GM12865 (cell line): ENCODE measurements at regions not wholly inside any gene's neighbourhood (a gene's known extent, or its start where the extent isn't known, plus 50 kb on each side); places are given as distances from the start of the nearest gene placed in this dataset.
"Not testable (repeated sequence)": the region's sequence is repeated elsewhere in the genome, so short reads cannot be mapped to it uniquely, and the experiment has no call there.

ENCODE experiments used
- DNase-seq: peaks from one replicate; pipeline ENCODE4 v3.0.0; 2010; ENCODE audit warnings: low read depth
- H3K4me3 ChIP-seq: 2 replicates; pipeline ENCODE4 v1.5.1; 2011; ENCODE audit warnings: mild to moderate bottlenecking, low read depth, low read length, control low read depth
- TF ChIP-seq, protein P1 (sequence below): IDR thresholded peaks from 2 replicates; pipeline ENCODE4 v1.5.1; 2011; ENCODE audit warnings: low read length, control low read depth, low read depth, inconsistent platforms; ENCODE audit not compliant: insufficient read depth; ENCODE audit errors: missing control alignments

DNA sequence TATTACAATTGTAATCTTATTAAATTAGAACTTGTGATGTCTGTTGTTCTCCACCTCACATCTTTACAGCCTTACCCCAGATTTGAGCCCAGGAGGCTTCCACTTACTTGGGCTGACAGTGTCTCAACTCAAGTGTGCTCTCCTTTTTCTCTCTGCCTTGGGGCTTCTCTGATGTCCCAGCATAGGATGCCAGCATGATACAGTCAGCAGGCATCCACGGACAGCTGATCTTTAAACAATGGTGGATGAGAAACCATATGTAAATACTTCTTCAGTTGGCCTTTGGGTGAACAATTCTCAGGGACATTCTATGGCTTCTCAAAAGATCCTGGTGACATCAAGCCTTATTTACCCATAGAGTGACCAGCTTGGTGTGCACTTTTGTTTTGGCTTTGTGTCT is 107.6 kb upstream of the GORAB start:
- no peak overlapping the region for H3K4me3 ChIP-seq
- TF ChIP-seq, protein P1, sequence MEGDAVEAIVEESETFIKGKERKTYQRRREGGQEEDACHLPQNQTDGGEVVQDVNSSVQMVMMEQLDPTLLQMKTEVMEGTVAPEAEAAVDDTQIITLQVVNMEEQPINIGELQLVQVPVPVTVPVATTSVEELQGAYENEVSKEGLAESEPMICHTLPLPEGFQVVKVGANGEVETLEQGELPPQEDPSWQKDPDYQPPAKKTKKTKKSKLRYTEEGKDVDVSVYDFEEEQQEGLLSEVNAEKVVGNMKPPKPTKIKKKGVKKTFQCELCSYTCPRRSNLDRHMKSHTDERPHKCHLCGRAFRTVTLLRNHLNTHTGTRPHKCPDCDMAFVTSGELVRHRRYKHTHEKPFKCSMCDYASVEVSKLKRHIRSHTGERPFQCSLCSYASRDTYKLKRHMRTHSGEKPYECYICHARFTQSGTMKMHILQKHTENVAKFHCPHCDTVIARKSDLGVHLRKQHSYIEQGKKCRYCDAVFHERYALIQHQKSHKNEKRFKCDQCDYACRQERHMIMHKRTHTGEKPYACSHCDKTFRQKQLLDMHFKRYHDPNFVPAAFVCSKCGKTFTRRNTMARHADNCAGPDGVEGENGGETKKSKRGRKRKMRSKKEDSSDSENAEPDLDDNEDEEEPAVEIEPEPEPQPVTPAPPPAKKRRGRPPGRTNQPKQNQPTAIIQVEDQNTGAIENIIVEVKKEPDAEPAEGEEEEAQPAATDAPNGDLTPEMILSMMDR = no peak
- no peak for DNase-seq

DNA sequence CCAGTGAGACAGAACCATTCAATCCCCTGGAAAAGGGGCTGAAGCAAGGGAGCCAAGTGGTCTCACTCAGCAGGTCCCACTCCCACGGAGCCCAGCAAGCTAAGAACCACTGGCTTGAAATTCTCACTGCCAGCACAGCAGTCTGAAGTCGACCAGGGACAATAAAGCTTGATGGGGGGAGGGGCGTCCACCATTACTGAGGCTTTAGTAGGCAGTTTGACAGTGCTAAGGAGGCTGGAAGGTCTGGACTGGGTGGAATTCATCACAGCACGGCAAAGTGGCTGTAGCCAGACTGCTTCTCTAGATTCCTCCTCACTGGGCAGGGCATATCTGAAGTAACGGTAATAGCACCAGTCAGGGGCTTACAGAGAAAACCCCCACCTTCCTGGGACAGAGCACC is 105.4 kb upstream of the GORAB start:
- H3K4me3 ChIP-seq = no peak overlapping the region
- TF ChIP-seq, protein P1 = no peak
- DNase-seq = no peak

- H3K4me3 ChIP-seq, DNase-seq: not testable (repeated sequence)
Observed at GRCh38 chr1:170427002-170427401, 105.0 kb upstream of the GORAB start.

DNA sequence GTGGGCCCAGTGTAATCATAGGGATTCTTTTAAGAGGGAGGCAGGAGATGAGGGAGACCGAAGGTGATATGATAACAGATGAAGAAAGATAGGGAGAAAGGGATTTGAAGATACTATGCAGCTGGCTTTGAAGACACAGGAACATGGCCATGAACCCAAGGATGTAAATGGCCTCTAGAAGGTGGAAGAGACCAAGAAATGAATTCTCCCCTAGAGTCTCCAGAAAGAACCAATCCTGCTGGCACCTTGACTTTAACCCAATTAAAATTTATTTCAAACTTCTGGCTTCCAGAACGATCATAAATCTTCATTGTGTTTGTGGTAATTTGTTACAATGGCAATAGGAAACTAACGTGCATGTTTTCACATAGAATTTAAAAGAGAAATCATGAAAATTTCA is 95.0 kb upstream of the GORAB start:
- no peak overlapping the region for H3K4me3 ChIP-seq
- TF ChIP-seq, protein P1 = no peak
- DNase-seq = no peak

DNA sequence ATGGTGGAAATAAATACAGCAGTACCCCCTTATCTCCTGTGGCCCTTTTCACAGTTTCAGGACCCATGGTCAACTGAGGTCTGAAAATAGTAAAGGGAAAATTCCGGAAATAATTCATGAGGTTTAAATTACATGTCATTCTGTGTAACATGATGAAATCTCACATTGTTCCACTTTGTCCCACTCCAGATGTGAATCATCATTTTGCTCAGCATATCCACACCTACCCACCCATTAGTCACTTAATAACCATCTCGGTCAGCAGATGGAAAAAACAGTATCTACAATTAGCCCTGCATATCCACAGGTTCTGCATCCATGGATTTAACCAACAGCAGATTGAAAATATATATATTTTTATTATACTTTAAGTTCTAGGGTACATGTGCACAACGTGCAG is 86.9 kb upstream of the GORAB start:
- TF ChIP-seq, protein P1 = no peak
- DNase-seq = no peak
- H3K4me3 ChIP-seq = no peak overlapping the region

DNA sequence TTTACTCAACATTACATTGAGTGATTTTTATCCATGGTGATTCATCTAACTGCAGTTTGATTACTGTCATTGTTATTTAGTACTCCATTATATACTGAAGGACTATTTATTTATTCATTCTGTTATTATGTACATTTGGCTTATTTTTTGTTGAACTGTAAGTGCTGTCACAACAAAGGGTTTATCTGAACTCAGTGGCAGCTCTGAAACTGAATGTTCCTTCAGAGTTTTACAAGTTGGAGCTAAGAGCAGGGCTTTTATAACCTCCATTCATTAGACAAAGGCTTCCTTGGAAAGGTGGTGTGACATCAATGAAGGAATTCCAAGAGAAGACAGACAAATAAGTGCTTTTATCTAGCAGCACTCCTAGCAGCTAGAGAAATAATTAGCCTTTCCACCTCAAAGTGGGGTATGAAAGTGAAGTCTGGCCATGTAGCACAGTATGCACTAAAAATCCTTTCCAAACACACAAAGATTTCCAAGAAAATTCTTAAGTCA is 83.3 kb upstream of the GORAB start:
- DNase-seq = no peak
- no peak overlapping the region for H3K4me3 ChIP-seq

DNA sequence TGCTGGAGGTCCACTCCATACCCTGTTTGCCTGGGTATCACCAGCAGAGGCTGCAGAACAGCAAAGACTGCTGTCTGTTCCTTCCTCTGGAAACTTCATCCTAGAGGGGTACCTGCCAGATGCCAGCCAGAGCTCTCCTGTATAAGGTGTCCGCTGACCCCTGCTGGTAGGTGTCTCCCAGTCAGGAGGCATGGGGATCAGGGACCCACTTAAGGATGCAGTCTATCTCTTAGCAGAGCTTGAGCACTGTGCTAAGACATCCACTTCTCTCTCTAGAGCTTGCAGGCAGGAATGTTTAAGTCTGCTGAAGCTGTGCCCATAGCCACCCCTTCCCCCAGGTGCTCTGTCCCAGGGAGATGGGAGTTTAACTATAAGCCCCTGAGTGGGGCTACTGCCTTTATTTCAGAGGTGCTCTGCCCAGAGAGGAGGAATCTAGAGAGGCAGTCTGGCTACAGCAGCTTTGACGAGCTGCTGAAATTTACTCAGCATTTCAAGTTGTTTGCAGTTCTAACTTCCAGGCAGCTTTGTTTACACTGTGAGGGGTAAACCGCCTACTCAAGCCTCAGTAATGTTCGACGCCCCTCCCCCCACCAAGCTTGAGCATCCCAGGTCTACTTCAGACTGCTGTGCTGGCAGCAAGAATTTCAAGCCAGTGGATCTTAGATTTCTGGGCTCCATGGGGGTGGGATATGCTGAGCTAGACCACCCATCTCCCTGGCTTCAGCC is 74.5 kb upstream of the GORAB start:
- peak; percentile 30 for DNase-seq
- H3K4me3 ChIP-seq = not testable (repeated sequence)

More for the DNA sequence above, 83.3 kb upstream of the GORAB start:
- TF ChIP-seq, protein P1 = no peak

DNA sequence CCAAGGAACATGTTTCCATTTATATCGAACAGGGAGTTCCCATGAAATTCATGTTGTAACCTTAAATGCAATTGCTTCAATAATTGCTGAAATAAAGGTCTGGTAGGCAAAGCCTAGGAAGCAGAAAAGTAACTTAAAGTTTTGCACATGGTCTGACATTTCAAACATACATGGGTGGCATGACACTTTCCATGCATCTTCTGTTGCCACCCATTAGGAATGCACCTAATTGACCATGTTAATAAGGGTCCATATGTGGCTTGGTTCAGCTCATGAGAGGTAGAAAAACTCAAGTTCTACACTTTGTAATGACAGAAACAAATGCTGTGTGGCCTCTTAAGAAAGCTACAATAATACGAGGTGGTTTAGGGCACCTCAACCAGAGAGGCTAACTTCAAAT is 72.0 kb upstream of the GORAB start:
- no peak overlapping the region for H3K4me3 ChIP-seq
- no peak for DNase-seq
- TF ChIP-seq, protein P1 = no peak
